Upper lobe of left lung (tissue), 4 donors: ENCODE measurements at regions not wholly inside any gene's neighbourhood (a gene's known extent, or its start where the extent isn't known, plus 50 kb on each side); places are given as distances from the start of the nearest gene placed in this dataset.

ENCODE experiments used
- CTCF ChIP-seq, 6 experiments: fragments of 450-650 bp in 4 of 6; fragments of 200-600 bp in 2 of 6; sonication (generic) in 2 of 6; IDR thresholded peaks; one replicate each; pipeline ENCODE4 v1.5.1; 2016 to 2019; ENCODE audit warnings: antibody characterized with exemption in 6 of 6
- EP300 ChIP-seq, 4 donors: sonication (generic); formaldehyde crosslinking; IDR thresholded peaks; one replicate each; pipeline ENCODE4 v1.5.1; 2017; ENCODE audit warnings: antibody characterized with exemption in 4 of 4, control low read depth in 2 of 4
- POLR2A ChIP-seq, 4 donors: fragments of 450-650 bp; IDR thresholded peaks; one replicate each; pipeline ENCODE4 v1.5.1; 2016 to 2017; ENCODE audit warnings: antibody characterized with exemption in 4 of 4, mild to moderate bottlenecking in 2 of 4
- POLR2AphosphoS5 ChIP-seq, 2 donors: sonication (generic); formaldehyde crosslinking; IDR thresholded peaks; one replicate each; pipeline ENCODE4 v1.5.1; 2017; ENCODE audit warnings: antibody characterized with exemption in 2 of 2

GRCh38 chr6:167487749-167488664 lies 163.1 kb downstream of the TTLL2 start:
- TF ChIP-seq CTCF (IDR thresholded peaks at IDR 0.05) (no peak), POLR2A (IDR thresholded peaks at IDR 0.05) (no peak), EP300 (IDR thresholded peaks at IDR 0.05) (no peak), POLR2AphosphoS5 (IDR thresholded peaks at IDR 0.05) (no peak)
